ENCODE measurements at regions not wholly inside any gene's neighbourhood (a gene's known extent, or its start where the extent isn't known, plus 50 kb on each side); places are given as distances from the start of the nearest gene placed in this dataset.

DNA sequence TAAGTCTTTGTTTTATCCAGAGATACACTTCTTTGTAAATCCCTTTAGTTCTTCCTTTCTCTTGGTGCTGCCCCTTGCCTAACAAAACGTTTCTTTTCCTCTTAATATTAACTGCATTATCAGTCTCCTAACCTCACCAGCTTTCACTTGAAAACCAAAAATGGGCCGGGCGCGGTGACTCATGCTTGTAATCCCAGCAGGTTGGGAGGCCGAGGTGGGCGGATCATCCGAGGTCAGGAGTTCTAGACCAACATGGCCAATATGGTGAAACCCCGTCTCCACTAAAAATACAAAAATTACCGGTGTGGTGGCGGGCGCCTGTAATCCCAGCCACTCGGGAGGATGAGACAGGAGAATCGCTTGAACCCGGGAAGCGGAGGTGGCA is 329.8 kb upstream of the MIR17HG start:
- TF ChIP-seq EP300 (IDR thresholded peaks at IDR 0.05) (no peak), CTCF (IDR thresholded peaks at IDR 0.05) (no peak)

All from ovary (tissue), 3 donors.